CD14-positive monocyte (primary cell): ENCODE measurements at regions not wholly inside any gene's neighbourhood (a gene's known extent, or its start where the extent isn't known, plus 50 kb on each side); places are given as distances from the start of the nearest gene placed in this dataset.

Source experiments
- DNase-seq, 3 donors: peaks; one replicate each; pipeline ENCODE4 v3.0.0-alpha.2; 2011 to 2022
- H2AFZ ChIP-seq: 2 replicates; pipeline ENCODE4 v1.6.0; 2012; ENCODE audit warnings: mild to moderate bottlenecking, low read depth, low read length, inconsistent platforms; ENCODE audit not compliant: insufficient read depth, poor library complexity, severe bottlenecking
- H3K27ac ChIP-seq, 2 donors: 1 replicate in 1 of 2; 2 replicates in 1 of 2; pipeline ENCODE4 v1.5.1; 2012 to 2013; ENCODE audit warnings: low read length in 2 of 2, control low read depth in 1 of 2, inconsistent platforms in 1 of 2, low read depth in 1 of 2, mild to moderate bottlenecking in 1 of 2
- H3K27me3 ChIP-seq, 2 donors: one replicate each; pipeline versions ENCODE4 v1.6.0 to v1.6.1; 2011 to 2013; ENCODE audit warnings: low read length in 2 of 2; ENCODE audit not compliant: control insufficient read depth in 2 of 2, insufficient read depth in 2 of 2
- H3K36me3 ChIP-seq, 2 donors: replicated peaks in 1 of 2; 1 replicate in 1 of 2; 2 replicates in 1 of 2; pipeline versions ENCODE4 v1.5.1 to v1.6.1; 2012 to 2013; ENCODE audit warnings: low read length in 2 of 2, control low read depth in 1 of 2, inconsistent platforms in 1 of 2, mild to moderate bottlenecking in 1 of 2; ENCODE audit not compliant: insufficient read depth in 2 of 2, control insufficient read depth in 1 of 2
- H3K4me1 ChIP-seq, 2 donors: 1 replicate in 1 of 2; 2 replicates in 1 of 2; pipeline versions ENCODE4 v1.5.1 to v1.6.1; 2012 to 2013; ENCODE audit warnings: low read length in 2 of 2, control low read depth in 1 of 2, inconsistent platforms in 1 of 2, mild to moderate bottlenecking in 1 of 2, moderate library complexity in 1 of 2; ENCODE audit not compliant: insufficient read depth in 2 of 2, control insufficient read depth in 1 of 2
- H3K4me2 ChIP-seq: replicated peaks from 2 replicates; pipeline ENCODE3; 2012; ENCODE audit warnings: low read length, moderate library complexity, mild to moderate bottlenecking; ENCODE audit not compliant: poor library complexity, severe bottlenecking; ENCODE audit errors: extremely low read depth
- H3K4me3 ChIP-seq, 3 experiments: fragments of 200-600 bp in 1 of 3; sonication (generic) in 1 of 3; replicated peaks in 1 of 3; 1 replicate in 2 of 3; 2 replicates in 1 of 3; pipeline ENCODE4 v1.5.1; 2011 to 2013; ENCODE audit warnings: low read length in 3 of 3, mild to moderate bottlenecking in 3 of 3, control low read depth in 2 of 3, low read depth in 2 of 3, inconsistent platforms in 1 of 3, moderate library complexity in 1 of 3
- H3K79me2 ChIP-seq: 2 replicates; pipeline ENCODE4 v1.6.0; 2012; ENCODE audit warnings: mild to moderate bottlenecking, control low read depth, inconsistent platforms, low read length, moderate library complexity; ENCODE audit not compliant: insufficient read depth
- H3K9ac ChIP-seq: 2 replicates; pipeline ENCODE4 v1.6.0; 2017; ENCODE audit warnings: low read length, mild to moderate bottlenecking; ENCODE audit not compliant: insufficient read depth, poor library complexity, severe bottlenecking
- H3K9me3 ChIP-seq, 2 donors: replicated peaks in 1 of 2; 1 replicate in 1 of 2; 2 replicates in 1 of 2; pipeline versions ENCODE4 v1.5.1 to v1.6.1; 2012 to 2013; ENCODE audit warnings: low read length in 2 of 2, control low read depth in 1 of 2; ENCODE audit not compliant: control insufficient read depth in 1 of 2, insufficient read depth in 1 of 2
- H4K20me1 ChIP-seq: 2 replicates; pipeline ENCODE4 v1.6.0; 2012; ENCODE audit warnings: mild to moderate bottlenecking, low read length, control low read depth, moderate library complexity; ENCODE audit not compliant: insufficient read depth
- H3K27ac Mint-ChIP-seq, 7 donors: one replicate each; pipeline ENCODE4 v1.8.0; 2020; ENCODE audit warnings: mild to moderate bottlenecking in 7 of 7, mixed read lengths in 7 of 7, moderate library complexity in 6 of 7, inconsistent platforms in 2 of 7
- H3K27me3 Mint-ChIP-seq, 3 donors: one replicate each; pipeline ENCODE4 v1.8.0; 2021 to 2022; ENCODE audit warnings: low read depth in 3 of 3, mild to moderate bottlenecking in 3 of 3, mixed read lengths in 3 of 3, moderate library complexity in 3 of 3, inconsistent platforms in 1 of 3
- H3K36me3 Mint-ChIP-seq, 2 donors: one replicate each; pipeline ENCODE4 v1.8.0; 2020; ENCODE audit warnings: mixed read lengths in 2 of 2, inconsistent platforms in 1 of 2, mild to moderate bottlenecking in 1 of 2
- H3K4me1 Mint-ChIP-seq: one replicate; pipeline ENCODE4 v1.8.0; 2020; ENCODE audit warnings: mild to moderate bottlenecking, mixed read lengths
- H3K4me3 Mint-ChIP-seq, 2 donors: one replicate each; pipeline ENCODE4 v1.8.0; 2020; ENCODE audit warnings: mild to moderate bottlenecking in 2 of 2, mixed read lengths in 2 of 2, moderate library complexity in 1 of 2
- H3K9me3 Mint-ChIP-seq, 7 donors: one replicate each; pipeline ENCODE4 v1.8.0; 2020 to 2022; ENCODE audit warnings: mixed read lengths in 7 of 7, mild to moderate bottlenecking in 6 of 7, moderate library complexity in 6 of 7, inconsistent platforms in 2 of 7
- CTCF ChIP-seq: fragments of 200-600 bp; IDR thresholded peaks from one replicate; pipeline ENCODE4 v1.8.0; 2022; ENCODE audit warnings: antibody characterized with exemption, mild to moderate bottlenecking
- WGBS: methylation state at CpG from one replicate; pipeline ENCODE4 v1.1.5; 2013; ENCODE audit warnings: missing lambda C conversion rate; ENCODE audit not compliant: insufficient coverage; 5-methylcytosine and 5-hydroxymethylcytosine counted together
- intact Hi-C, 2 donors: fragments of 100-400 bp; cut with micrococcal nuclease; formaldehyde crosslinking; loops; one replicate each; pipeline versions ENCODE4 v1.15.0 to v1.15.1; 2023

DNA sequence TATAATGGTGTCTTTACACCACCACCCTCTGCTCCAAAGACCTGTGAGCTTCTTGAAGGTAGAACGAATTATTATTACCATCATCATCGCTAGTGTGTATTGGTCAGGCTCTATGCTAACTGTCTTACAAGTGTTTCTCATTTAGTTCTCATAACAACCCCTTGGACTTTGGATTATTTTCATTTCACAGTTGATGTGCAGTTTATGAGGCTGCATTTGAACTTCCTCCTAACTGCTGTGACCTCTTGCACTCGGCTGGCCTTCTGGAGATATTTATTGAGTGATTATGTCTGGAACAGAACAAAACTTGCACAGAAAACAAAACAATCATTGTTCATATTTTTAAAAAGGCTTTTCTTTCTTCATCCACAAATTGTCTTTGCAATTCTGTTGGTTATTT is 306.3 kb upstream of the SGCD start:
- peaks cover 0 to 5% (median 0%) of the 10 kb centered on the region in 7 donors for H3K9me3 Mint-ChIP-seq
- DNase-seq, result no peak
- Histone ChIP-seq H3K4me3 (no peak overlapping the region), H2AFZ (no peak overlapping the region), H3K4me2 (no peak overlapping the region), H3K36me3 (no peaks in the 10 kb centered on the region), H3K9ac (no peak overlapping the region), H3K27ac (no peak overlapping the region), H3K27me3 (no peaks in the 10 kb centered on the region), H3K9me3 (no peaks in the 10 kb centered on the region), H3K79me2 (no peaks in the 10 kb centered on the region), H3K4me1 (no peaks in the 10 kb centered on the region), H4K20me1 (no peaks in the 10 kb centered on the region)
- no peaks in the 10 kb centered on the region for H3K36me3 Mint-ChIP-seq
- no peaks in the 10 kb centered on the region for H3K4me1 Mint-ChIP-seq
- no peak overlapping the region for H3K4me3 Mint-ChIP-seq
- H3K27ac Mint-ChIP-seq, result no peak overlapping the region
- no peaks in the 10 kb centered on the region for H3K27me3 Mint-ChIP-seq
- intact Hi-C loops, result no loop called here
- TF ChIP-seq CTCF, result no peak
- no CpG with 5 or more reads among the region's 3 CpGs for WGBS

GRCh38 chr5:156021866-156022265 is 305.1 kb upstream of the SGCD start:
- Mint-ChIP-seq H3K36me3 (no peaks in the 10 kb centered on the region), H3K4me3 (no peak overlapping the region), H3K27ac (no peak overlapping the region), H3K27me3 (no peaks in the 10 kb centered on the region), H3K9me3 (peaks cover 0 to 5% (median 0%) of the 10 kb centered on the region in 7 donors), H3K4me1 (no peaks in the 10 kb centered on the region)
- H3K9me3 ChIP-seq, result no peaks in the 10 kb centered on the region
- no peak for DNase-seq
- H2AFZ ChIP-seq, result no peak overlapping the region
- WGBS, result 83% methylated on average over 1 of the region's 1 CpG
- no peaks in the 10 kb centered on the region for H3K27me3 ChIP-seq
- H3K9ac ChIP-seq, result no peak overlapping the region
- no peak overlapping the region for H3K27ac ChIP-seq
- H4K20me1 ChIP-seq, result no peaks in the 10 kb centered on the region
- no peak overlapping the region for H3K4me2 ChIP-seq
- intact Hi-C loops, result no loop called here
- H3K4me3 ChIP-seq, result no peak overlapping the region
- no peak for TF ChIP-seq CTCF
- no peaks in the 10 kb centered on the region for H3K79me2 ChIP-seq
- H3K4me1 ChIP-seq, result no peaks in the 10 kb centered on the region
- no peaks in the 10 kb centered on the region for H3K36me3 ChIP-seq
